Uterus (tissue), 3 donors: ENCODE measurements at regions not wholly inside any gene's neighbourhood (a gene's known extent, or its start where the extent isn't known, plus 50 kb on each side); places are given as distances from the start of the nearest gene placed in this dataset.

ENCODE experiments used
- DNase-seq, 2 donors: peaks; one replicate each; pipeline ENCODE4 v3.0.0-alpha.2; 2019 to 2020
- H3K27ac ChIP-seq, 2 donors: fragments of 200-600 bp; sonication (generic); 1 replicate in 1 of 2; 2 replicates in 1 of 2; pipeline ENCODE4 v1.5.1; 2016 to 2018
- H3K27me3 ChIP-seq, 2 donors: fragments of 200-600 bp; sonication (generic); one replicate each; pipeline ENCODE4 v1.5.1; 2018 to 2019; ENCODE audit warnings: control low read depth in 1 of 2
- H3K36me3 ChIP-seq, 2 donors: fragments of 200-600 bp; sonication (generic); one replicate each; pipeline ENCODE4 v1.5.1; 2019; ENCODE audit warnings: control low read depth in 1 of 2
- H3K4me1 ChIP-seq, 2 donors: fragments of 200-600 bp; sonication (generic); one replicate each; pipeline ENCODE4 v1.5.1; 2018 to 2019; ENCODE audit warnings: control low read depth in 1 of 2
- H3K4me3 ChIP-seq, 2 donors: fragments of 200-600 bp; sonication (generic); 1 replicate in 1 of 2; 2 replicates in 1 of 2; pipeline ENCODE4 v1.5.1; 2018 to 2019; ENCODE audit warnings: mild to moderate bottlenecking in 1 of 2
- H3K9me3 ChIP-seq, 2 donors: fragments of 200-600 bp; sonication (generic); one replicate each; pipeline ENCODE4 v1.5.1; 2019; ENCODE audit warnings: control low read depth in 1 of 2
- POLR2A ChIP-seq, 2 donors: fragments of 450-650 bp; IDR thresholded peaks; one replicate each; pipeline ENCODE4 v1.6.1; 2016; ENCODE audit warnings: antibody characterized with exemption in 2 of 2, mild to moderate bottlenecking in 1 of 2, moderate library complexity in 1 of 2
- intact Hi-C: fragments of 100-400 bp; cut with DNase I; formaldehyde crosslinking; loops from one replicate; pipeline ENCODE4 v1.15.1; 2023; ENCODE audit warnings: low total_unique reads
- TF ChIP-seq, protein P1 (sequence below), 4 experiments: fragments of 200-600 bp in 2 of 4; fragments of 450-650 bp in 2 of 4; sonication (generic) in 2 of 4; IDR thresholded peaks; one replicate each; pipeline ENCODE4 v1.5.1; 2016 to 2019; ENCODE audit warnings: antibody characterized with exemption in 4 of 4, mild to moderate bottlenecking in 2 of 4, moderate library complexity in 1 of 4
- donor health status: DM: yes; HTN: yes; CAD: no.

DNA sequence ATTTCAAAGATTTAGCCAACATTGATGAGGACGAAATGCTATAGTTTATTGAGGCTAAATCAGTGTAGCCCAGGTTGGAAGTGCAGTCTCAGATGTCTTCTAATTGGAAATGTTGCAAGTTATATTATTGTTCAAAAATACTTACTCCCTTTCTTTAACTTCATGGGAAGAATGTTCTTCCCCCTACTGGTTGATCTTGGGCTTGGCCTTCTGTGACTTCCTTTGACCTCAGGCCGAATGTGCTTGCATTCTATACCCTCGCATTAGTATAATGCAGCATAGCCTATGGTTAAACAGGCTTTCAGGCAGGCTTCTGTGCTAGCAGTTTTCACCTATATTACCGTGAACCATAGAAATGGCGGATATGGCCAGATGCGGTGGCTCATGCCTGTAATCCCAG, 77.3 kb downstream of the RPE65 start:
- H3K4me1 ChIP-seq = no peaks in the 10 kb centered on the region
- no peak overlapping the region for H3K27ac ChIP-seq
- intact Hi-C loops = no loop called here
- DNase-seq = no peak
- no peaks in the 10 kb centered on the region for H3K36me3 ChIP-seq
- no peak for TF ChIP-seq POLR2A (IDR thresholded peaks at IDR 0.05)
- TF ChIP-seq, protein P1, sequence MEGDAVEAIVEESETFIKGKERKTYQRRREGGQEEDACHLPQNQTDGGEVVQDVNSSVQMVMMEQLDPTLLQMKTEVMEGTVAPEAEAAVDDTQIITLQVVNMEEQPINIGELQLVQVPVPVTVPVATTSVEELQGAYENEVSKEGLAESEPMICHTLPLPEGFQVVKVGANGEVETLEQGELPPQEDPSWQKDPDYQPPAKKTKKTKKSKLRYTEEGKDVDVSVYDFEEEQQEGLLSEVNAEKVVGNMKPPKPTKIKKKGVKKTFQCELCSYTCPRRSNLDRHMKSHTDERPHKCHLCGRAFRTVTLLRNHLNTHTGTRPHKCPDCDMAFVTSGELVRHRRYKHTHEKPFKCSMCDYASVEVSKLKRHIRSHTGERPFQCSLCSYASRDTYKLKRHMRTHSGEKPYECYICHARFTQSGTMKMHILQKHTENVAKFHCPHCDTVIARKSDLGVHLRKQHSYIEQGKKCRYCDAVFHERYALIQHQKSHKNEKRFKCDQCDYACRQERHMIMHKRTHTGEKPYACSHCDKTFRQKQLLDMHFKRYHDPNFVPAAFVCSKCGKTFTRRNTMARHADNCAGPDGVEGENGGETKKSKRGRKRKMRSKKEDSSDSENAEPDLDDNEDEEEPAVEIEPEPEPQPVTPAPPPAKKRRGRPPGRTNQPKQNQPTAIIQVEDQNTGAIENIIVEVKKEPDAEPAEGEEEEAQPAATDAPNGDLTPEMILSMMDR (IDR thresholded peaks at IDR 0.05) = no peak
- H3K27me3 ChIP-seq = no peaks in the 10 kb centered on the region
- no peaks in the 10 kb centered on the region for H3K9me3 ChIP-seq
- no peak overlapping the region for H3K4me3 ChIP-seq

DNA sequence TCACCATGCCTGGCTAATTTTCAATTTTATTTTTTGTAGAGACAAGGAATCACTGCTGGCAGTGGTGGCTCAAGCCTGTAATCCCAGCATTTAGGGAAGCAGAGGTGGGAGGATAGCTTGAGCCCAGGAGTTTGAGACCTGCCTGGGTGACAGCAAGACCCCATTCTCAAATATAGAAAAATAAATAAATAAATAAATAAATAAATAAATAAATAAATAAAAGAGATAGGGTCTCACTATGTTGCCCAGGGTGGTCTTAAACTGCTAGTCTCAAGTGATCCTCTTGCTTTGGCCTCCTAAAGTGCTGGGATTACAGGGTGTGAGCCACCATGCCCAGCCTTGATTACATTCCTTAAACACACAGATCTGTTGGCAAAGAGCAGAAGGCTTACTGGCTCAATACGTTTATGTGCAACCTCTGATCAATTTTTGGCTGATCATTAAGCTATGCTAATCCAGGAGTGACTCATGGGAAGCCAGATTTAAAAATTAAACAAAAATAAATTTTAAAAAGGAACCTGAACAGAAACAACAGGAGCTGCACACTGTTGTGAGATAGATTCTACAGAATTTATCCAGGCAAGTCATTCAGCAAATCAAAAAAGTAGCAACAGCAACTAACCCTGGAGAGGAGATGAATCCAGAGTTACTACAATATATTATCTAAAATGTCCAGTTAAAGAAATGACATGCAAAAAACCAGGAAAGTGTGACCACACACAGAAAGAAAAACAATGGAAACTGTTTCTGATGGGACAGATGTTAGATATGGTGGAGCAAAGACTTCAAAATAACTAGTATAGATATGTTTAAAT, 79.4 kb downstream of the RPE65 start:
- no peaks in the 10 kb centered on the region for H3K4me1 ChIP-seq
- DNase-seq = no peak
- TF ChIP-seq POLR2A (IDR thresholded peaks at IDR 0.05) = no peak
- TF ChIP-seq, protein P1 (IDR thresholded peaks at IDR 0.05) = no peak
- no peaks in the 10 kb centered on the region for H3K27me3 ChIP-seq
- no peak overlapping the region for H3K27ac ChIP-seq
- H3K9me3 ChIP-seq = no peaks in the 10 kb centered on the region
- H3K4me3 ChIP-seq = no peak overlapping the region
- H3K36me3 ChIP-seq = no peaks in the 10 kb centered on the region
- intact Hi-C loops = no loop called here

DNA sequence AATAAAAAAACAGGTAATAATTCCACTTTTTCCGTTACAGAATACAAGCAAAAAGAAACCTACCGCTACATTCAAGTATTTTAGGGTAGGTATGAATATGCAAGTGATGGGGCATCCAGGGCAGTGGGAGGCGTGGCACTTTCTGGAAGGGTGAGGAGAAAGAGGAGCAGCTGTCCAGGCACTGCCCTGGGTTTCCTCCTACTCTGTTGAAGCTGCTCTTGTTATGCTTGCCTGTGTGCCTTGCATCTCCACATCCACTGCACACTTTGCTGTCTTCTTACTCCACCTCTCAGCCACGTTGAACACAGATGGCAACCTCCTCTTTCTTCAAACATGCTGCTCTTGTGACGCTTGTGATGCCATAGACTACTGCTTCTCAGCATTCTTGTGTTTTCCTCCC, 83.2 kb downstream of the RPE65 start:
- no peaks in the 10 kb centered on the region for H3K36me3 ChIP-seq
- H3K4me1 ChIP-seq = no peaks in the 10 kb centered on the region
- no peak overlapping the region for H3K4me3 ChIP-seq
- DNase-seq = no peak
- H3K9me3 ChIP-seq = no peaks in the 10 kb centered on the region
- TF ChIP-seq, protein P1 (IDR thresholded peaks at IDR 0.05) = no peak
- TF ChIP-seq POLR2A (IDR thresholded peaks at IDR 0.05) = no peak
- no peak overlapping the region for H3K27ac ChIP-seq
- intact Hi-C loops = no loop called here
- no peaks in the 10 kb centered on the region for H3K27me3 ChIP-seq

DNA sequence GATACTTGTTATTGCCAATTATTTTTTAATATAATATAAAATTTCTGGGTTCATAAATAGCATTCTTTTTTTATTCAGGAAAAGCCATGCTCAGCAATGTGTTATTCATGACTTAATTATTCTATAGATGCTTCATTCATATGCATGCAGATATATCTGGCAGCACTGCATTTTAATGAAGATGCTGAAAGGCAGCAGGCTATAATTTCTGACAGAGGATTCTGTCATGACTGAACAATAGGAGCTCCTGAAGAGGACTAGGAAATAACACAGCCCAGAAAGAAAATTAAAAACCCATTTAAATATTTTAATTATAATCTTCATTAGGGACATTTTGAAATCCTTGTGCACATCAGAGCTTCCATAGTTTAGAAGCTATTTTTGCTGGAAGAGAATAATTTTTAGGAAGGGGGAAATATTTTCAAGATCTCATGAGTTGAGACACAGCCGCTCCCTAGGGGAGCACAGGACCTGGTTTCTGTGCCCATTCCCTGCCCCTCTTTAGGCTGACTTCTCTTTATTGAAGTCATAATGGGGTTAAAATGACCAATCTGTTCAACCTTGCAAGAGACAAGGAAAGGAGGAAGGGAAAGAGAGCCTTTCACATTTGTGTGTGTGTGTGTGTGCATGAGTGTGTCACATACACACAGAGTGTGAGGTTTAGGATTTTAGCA, 83.9 kb downstream of the RPE65 start:
- Histone ChIP-seq H3K4me3 (no peak overlapping the region), H3K9me3 (no peaks in the 10 kb centered on the region), H3K27me3 (no peaks in the 10 kb centered on the region), H3K4me1 (no peaks in the 10 kb centered on the region), H3K27ac (no peak overlapping the region), H3K36me3 (no peaks in the 10 kb centered on the region)
- TF ChIP-seq POLR2A (IDR thresholded peaks at IDR 0.05) = no peak
- TF ChIP-seq, protein P1 (IDR thresholded peaks at IDR 0.05) = no peak
- no peak for DNase-seq
- intact Hi-C loops = no loop called here

DNA sequence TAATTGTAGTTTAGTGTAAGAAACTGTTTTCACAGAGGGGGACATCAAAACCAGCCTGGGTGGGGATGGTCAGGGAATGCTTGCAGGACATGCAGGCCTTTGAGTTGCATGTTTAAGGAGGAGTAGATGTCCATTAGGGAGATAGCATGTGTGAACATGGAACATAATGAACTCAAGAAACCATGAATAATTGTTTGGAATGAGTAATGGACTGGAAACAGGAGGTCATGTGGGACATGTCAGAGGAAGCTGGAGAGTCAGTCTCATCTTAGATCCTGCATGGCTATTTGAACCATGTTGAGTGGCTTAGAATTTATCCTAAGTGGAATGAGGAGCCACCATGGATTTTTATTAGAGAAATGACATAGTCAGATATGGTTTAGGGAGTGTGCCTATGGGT, 86.4 kb downstream of the RPE65 start:
- H3K27me3 ChIP-seq = no peaks in the 10 kb centered on the region
- no peak overlapping the region for H3K27ac ChIP-seq
- H3K9me3 ChIP-seq = no peaks in the 10 kb centered on the region
- intact Hi-C loops = no loop called here
- H3K4me1 ChIP-seq = no peaks in the 10 kb centered on the region
- TF ChIP-seq POLR2A (IDR thresholded peaks at IDR 0.05) = no peak
- no peak overlapping the region for H3K4me3 ChIP-seq
- H3K36me3 ChIP-seq = no peaks in the 10 kb centered on the region
- DNase-seq = no peak
